ENCODE measurements at regions not wholly inside any gene's neighbourhood (a gene's known extent, or its start where the extent isn't known, plus 50 kb on each side); places are given as distances from the start of the nearest gene placed in this dataset.
A peak's percentile ranks its signal among the peaks of the same experiment; 100 is the strongest.
"Not testable (repeated sequence)": the region's sequence is repeated elsewhere in the genome, so short reads cannot be mapped to it uniquely, and the experiment has no call there.

- peak in 1 of 2 donors; percentile 17 for DNase-seq (ENCODE audit: low read depth in 2 of 2)
- no peak overlapping the region for H3K4me3 ChIP-seq (replicated peaks in 1 of 2; ENCODE audit: low read depth in 2 of 2, low read length in 2 of 2)
- TF ChIP-seq, protein P1, sequence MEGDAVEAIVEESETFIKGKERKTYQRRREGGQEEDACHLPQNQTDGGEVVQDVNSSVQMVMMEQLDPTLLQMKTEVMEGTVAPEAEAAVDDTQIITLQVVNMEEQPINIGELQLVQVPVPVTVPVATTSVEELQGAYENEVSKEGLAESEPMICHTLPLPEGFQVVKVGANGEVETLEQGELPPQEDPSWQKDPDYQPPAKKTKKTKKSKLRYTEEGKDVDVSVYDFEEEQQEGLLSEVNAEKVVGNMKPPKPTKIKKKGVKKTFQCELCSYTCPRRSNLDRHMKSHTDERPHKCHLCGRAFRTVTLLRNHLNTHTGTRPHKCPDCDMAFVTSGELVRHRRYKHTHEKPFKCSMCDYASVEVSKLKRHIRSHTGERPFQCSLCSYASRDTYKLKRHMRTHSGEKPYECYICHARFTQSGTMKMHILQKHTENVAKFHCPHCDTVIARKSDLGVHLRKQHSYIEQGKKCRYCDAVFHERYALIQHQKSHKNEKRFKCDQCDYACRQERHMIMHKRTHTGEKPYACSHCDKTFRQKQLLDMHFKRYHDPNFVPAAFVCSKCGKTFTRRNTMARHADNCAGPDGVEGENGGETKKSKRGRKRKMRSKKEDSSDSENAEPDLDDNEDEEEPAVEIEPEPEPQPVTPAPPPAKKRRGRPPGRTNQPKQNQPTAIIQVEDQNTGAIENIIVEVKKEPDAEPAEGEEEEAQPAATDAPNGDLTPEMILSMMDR (IDR thresholded peaks at IDR 0.05; ENCODE audit: low read depth, low read length), result no peak
Measured at GRCh38 chr2:128416109-128416785, 97.6 kb upstream of the HS6ST1 start.

- H3K4me3 ChIP-seq (replicated peaks in 1 of 2; ENCODE audit: low read depth in 2 of 2, low read length in 2 of 2), result no peak overlapping the region
- DNase-seq (ENCODE audit: low read depth in 2 of 2), result no peak
- TF ChIP-seq, protein P1 (IDR thresholded peaks at IDR 0.05; ENCODE audit: low read depth, low read length), result no peak
Measured at GRCh38 chr2:128416806-128417205, 98.1 kb upstream of the HS6ST1 start.

DNA sequence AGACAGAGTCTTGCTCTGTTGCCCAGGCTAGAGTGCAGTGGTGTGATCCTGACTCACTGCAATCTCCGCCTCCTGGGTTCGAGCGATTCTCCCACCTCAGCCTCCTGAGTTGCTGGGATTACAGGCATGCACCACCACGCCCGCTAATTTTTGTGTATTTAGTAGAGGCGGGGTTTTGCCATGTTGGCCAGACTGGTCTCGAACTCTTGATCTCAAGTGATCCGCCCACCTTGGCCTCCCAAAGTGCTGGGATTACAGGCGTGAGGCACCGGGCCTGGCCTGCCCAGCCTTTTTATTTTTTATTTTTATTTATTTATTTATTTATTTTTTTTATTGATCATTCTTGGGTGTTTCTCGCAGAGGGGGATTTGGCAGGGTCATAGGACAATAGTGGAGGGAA is 98.6 kb upstream of the HS6ST1 start:
- not testable (repeated sequence) for DNase-seq (ENCODE audit: low read depth in 2 of 2); H3K4me3 ChIP-seq (replicated peaks in 1 of 2; ENCODE audit: low read depth in 2 of 2, low read length in 2 of 2)

DNA sequence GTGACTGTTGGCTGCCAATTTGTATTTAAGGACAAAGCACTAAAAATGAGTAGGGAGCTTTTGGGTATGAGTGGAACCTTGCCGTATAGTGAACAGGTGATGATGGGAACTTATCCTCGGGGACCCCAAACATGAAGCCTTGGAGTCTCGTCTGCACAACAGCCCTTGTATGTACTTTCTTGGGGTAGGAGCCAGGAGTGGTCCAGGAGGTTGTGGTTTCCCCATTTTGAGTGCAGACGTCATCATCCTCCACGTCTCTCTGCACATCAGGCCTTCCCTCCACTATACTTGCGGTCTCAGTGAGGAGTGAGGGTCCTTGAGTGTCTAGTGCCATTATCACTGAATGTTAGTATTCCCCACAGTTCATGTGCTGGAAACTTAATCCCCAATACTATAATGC is 101.5 kb upstream of the HS6ST1 start:
- TF ChIP-seq, protein P1 (IDR thresholded peaks at IDR 0.05; ENCODE audit: low read depth, low read length), result no peak

DNA sequence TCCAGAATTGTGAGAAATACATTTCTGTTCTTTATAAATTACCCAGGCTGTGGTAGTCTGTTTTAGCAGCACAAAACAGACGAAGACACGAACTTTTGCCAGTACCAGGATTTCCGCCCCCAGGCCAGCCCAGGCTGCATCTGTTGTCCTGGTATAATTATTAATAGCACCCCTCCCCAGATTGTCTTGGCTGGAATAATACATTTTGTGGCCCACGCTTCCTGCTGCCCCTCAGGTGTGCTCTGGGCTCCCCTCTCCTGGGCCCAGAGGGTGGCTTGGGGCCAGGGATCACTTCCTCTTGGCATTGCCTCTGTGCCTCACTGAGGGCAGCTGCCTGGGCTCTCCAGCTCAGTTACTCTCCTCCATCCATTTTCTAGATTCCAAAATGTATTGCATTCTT is 102.1 kb upstream of the HS6ST1 start:
- H3K4me3 ChIP-seq (replicated peaks in 1 of 2; ENCODE audit: low read depth in 2 of 2, low read length in 2 of 2), result no peak overlapping the region
- DNase-seq (ENCODE audit: low read depth in 2 of 2), result no peak
- TF ChIP-seq, protein P1 (IDR thresholded peaks at IDR 0.05; ENCODE audit: low read depth, low read length), result no peak

More for the DNA sequence above, 101.5 kb upstream of the HS6ST1 start:
- H3K4me3 ChIP-seq (replicated peaks in 1 of 2; ENCODE audit: low read depth in 2 of 2, low read length in 2 of 2), result no peak overlapping the region
- DNase-seq (ENCODE audit: low read depth in 2 of 2), result no peak

DNA sequence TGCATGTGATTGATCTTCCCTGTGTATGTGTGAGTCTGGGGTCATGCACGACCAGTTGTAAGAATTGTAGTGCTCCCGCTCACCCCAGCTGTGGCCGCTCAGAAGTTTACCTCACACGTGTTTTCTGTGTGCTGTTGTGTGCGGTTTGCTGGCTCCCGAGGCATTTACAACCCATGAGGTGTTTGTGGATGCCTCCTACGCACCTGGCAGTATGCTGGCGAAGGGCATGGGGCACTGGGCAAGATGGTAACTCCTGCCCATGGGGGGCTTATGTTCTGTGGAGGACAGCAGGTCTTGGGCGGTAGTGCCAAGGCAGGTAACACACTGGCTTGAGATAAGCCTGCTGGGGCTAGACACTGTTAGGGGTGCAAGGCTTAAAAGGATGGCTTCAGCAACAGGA is 102.6 kb upstream of the HS6ST1 start:
- DNase-seq (ENCODE audit: low read depth in 2 of 2), result no peak
- no peak overlapping the region for H3K4me3 ChIP-seq (replicated peaks in 1 of 2; ENCODE audit: low read depth in 2 of 2, low read length in 2 of 2)
- TF ChIP-seq, protein P1 (IDR thresholded peaks at IDR 0.05; ENCODE audit: low read depth, low read length), result no peak

DNA sequence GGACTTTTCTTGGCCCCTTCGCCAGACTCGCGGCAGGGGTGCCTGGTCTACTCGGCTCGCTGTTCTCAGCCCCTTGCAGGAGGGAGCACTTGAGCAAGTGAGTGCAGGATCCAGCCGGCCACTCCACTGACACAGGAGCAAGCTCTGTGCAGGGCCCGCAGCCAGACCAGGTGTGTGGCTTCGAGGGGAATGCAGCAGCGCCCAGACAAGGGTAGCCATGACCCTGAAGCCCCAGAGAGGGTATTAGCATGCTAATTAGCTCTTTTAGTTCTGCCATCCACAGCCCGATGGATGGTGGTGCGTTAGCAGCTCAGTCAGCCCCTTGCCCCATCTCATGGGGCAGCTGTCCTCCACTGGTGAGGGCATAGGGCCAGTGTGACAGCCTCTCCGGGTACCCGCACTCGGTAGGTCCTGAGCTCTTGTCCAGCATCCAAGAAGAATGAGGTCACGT is 103.2 kb upstream of the HS6ST1 start:
- no peak for DNase-seq (ENCODE audit: low read depth in 2 of 2)
- TF ChIP-seq, protein P1 (IDR thresholded peaks at IDR 0.05; ENCODE audit: low read depth, low read length), result no peak
- no peak overlapping the region for H3K4me3 ChIP-seq (replicated peaks in 1 of 2; ENCODE audit: low read depth in 2 of 2, low read length in 2 of 2)
